ENCODE measurements at regions not wholly inside any gene's neighbourhood (a gene's known extent, or its start where the extent isn't known, plus 50 kb on each side); places are given as distances from the start of the nearest gene placed in this dataset.

GRCh38 chr11:109870297-109870696, 222.9 kb upstream of the ZC3H12C start:
- in situ Hi-C loops (cut with HindIII; ENCODE audit: low pct_unique_long_range_greater_than_20kb, low sequenced_read_pairs): no loop called here
- Histone ChIP-seq H3K27ac (ENCODE audit: low read length) (no peak overlapping the region), H3K36me3 (ENCODE audit: control insufficient read depth, insufficient read depth, low read length) (no peaks in the 10 kb centered on the region), H3K27me3 (ENCODE audit: control insufficient read depth, insufficient read depth, low read length) (no peaks in the 10 kb centered on the region), H3K9me3 (ENCODE audit: control insufficient read depth, insufficient read depth, low read depth, low read length) (no peaks in the 10 kb centered on the region), H3K4me3 (ENCODE audit: low read depth in 2 of 2, low read length in 2 of 2) (no peak overlapping the region), H3K4me1 (ENCODE audit: control insufficient read depth, insufficient read depth, low read length) (no peaks in the 10 kb centered on the region)
- intact Hi-C loops (cut with micrococcal nuclease; ENCODE audit: unreplicated experiment): no loop called here
- ChIA-PET POLR2A (no interaction called here), CTCF (no interaction called here)
- no TSS peak for BruUV-seq (replicated peaks)
- DNase-seq (ENCODE audit: low read depth, low spot score): no peak
- no peak for TF ChIP-seq POLR2AphosphoS5 (IDR thresholded peaks at IDR 0.05; ENCODE audit: low read depth, low read length)
- ATAC-seq: no peak

GRCh38 chr11:109877043-109877442, 216.1 kb upstream of the ZC3H12C start:
- ChIA-PET POLR2A (no interaction called here), CTCF (no interaction called here)
- Histone ChIP-seq H3K4me3 (ENCODE audit: low read depth in 2 of 2, low read length in 2 of 2) (no peak overlapping the region), H3K9me3 (ENCODE audit: control insufficient read depth, insufficient read depth, low read depth, low read length) (no peaks in the 10 kb centered on the region), H3K27me3 (ENCODE audit: control insufficient read depth, insufficient read depth, low read length) (no peaks in the 10 kb centered on the region), H3K4me1 (ENCODE audit: control insufficient read depth, insufficient read depth, low read length) (no peaks in the 10 kb centered on the region), H3K36me3 (ENCODE audit: control insufficient read depth, insufficient read depth, low read length) (no peaks in the 10 kb centered on the region), H3K27ac (ENCODE audit: low read length) (no peak overlapping the region)
- intact Hi-C loops (cut with micrococcal nuclease; ENCODE audit: unreplicated experiment): no loop called here
- BruUV-seq (replicated peaks): no TSS peak
- no peak for TF ChIP-seq CTCF (IDR thresholded peaks at IDR 0.05)
- TF ChIP-seq REST (IDR thresholded peaks at IDR 0.05; ENCODE audit: insufficient read depth in 1 of 2, low read depth in 2 of 2, low read length in 1 of 2): no peak
- TF ChIP-seq SIN3A (IDR thresholded peaks at IDR 0.05; ENCODE audit: borderline replicate concordance, insufficient read depth, low read depth, low read length): no peak
- no peak for TF ChIP-seq POLR2AphosphoS5 (IDR thresholded peaks at IDR 0.05; ENCODE audit: low read depth, low read length)
- no peak for TF ChIP-seq TCF7L2 (IDR thresholded peaks at IDR 0.05; ENCODE audit: low read depth, low read length)
- DNase-seq (ENCODE audit: low read depth, low spot score) (no peak), ATAC-seq (no peak; the same call in 1 of the 2 replicates)
- in situ Hi-C loops (cut with HindIII; ENCODE audit: low pct_unique_long_range_greater_than_20kb, low sequenced_read_pairs): no loop called here

GRCh38 chr11:109884501-109884900, 208.7 kb upstream of the ZC3H12C start:
- ChIA-PET CTCF (no interaction called here), POLR2A (no interaction called here)
- no TSS peak for BruUV-seq (replicated peaks)
- Histone ChIP-seq H3K4me1 (ENCODE audit: control insufficient read depth, insufficient read depth, low read length) (no peaks in the 10 kb centered on the region), H3K9me3 (ENCODE audit: control insufficient read depth, insufficient read depth, low read depth, low read length) (no peaks in the 10 kb centered on the region), H3K27me3 (ENCODE audit: control insufficient read depth, insufficient read depth, low read length) (no peaks in the 10 kb centered on the region), H3K4me3 (ENCODE audit: low read depth in 2 of 2, low read length in 2 of 2) (no peak overlapping the region), H3K36me3 (ENCODE audit: control insufficient read depth, insufficient read depth, low read length) (no peaks in the 10 kb centered on the region), H3K27ac (ENCODE audit: low read length) (no peak overlapping the region)
- DNase-seq (ENCODE audit: low read depth, low spot score): no peak
- intact Hi-C loops (cut with micrococcal nuclease; ENCODE audit: unreplicated experiment): no loop called here
- in situ Hi-C loops (cut with HindIII; ENCODE audit: low pct_unique_long_range_greater_than_20kb, low sequenced_read_pairs): no loop called here
- ATAC-seq: no peak
- TF ChIP-seq CTCF (IDR thresholded peaks at IDR 0.05) (no peak), REST (IDR thresholded peaks at IDR 0.05; ENCODE audit: insufficient read depth in 1 of 2, low read depth in 2 of 2, low read length in 1 of 2) (no peak), TCF7L2 (IDR thresholded peaks at IDR 0.05; ENCODE audit: low read depth, low read length) (no peak), SIN3A (IDR thresholded peaks at IDR 0.05; ENCODE audit: borderline replicate concordance, insufficient read depth, low read depth, low read length) (no peak), POLR2AphosphoS5 (IDR thresholded peaks at IDR 0.05; ENCODE audit: low read depth, low read length) (no peak)

Data from Panc1 (cell line).